ENCODE measurements at regions not wholly inside any gene's neighbourhood (a gene's known extent, or its start where the extent isn't known, plus 50 kb on each side); places are given as distances from the start of the nearest gene placed in this dataset.
A peak's percentile ranks its signal among the peaks of the same experiment; 100 is the strongest.

DNA sequence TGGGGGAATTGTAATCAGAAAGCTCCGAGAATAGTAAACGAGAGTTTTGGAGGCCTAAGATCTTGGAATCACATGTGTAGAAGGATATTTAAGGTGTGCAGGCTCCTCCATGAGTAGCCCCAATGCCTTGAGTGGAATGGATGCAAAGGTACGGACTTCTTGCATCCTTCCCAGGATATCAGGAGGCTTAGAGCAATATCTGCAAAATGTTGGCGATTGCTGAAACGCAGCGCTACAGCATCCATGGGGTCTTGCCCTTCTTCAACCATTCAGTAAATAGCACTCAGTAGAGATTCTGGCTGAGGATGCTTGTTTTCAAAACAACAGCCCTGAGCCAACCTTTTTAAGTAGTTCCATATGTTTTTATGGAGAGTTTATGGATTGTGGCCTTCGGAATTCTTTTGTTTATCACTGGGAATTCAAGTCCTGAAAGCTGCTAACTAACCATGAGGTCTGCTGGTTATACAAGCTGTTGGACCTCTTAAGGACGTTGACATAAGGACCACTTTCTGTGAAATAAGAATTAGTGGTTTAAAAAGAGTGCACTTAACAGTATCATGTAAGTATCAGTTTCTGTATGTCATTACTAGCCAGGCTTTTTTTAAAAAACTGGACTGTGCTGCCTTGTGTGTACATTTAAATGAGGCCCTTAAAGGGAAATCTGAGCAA lies 228.8 kb upstream of the PGRMC2 start:
- Histone ChIP-seq H3K4me3 (ENCODE audit: low read depth, low read length, poor library complexity, severe bottlenecking) (no peak overlapping the region), H3K9me2 (ENCODE audit: low read depth, low read length) (no peaks in the 10 kb centered on the region), H3K4me1 (ENCODE audit: insufficient read depth, low read length, severe bottlenecking) (no peaks in the 10 kb centered on the region), H3K27ac (ENCODE audit: low read depth, low read length, poor library complexity, severe bottlenecking) (no peak overlapping the region), H2AFZ (ENCODE audit: low read length) (no peak overlapping the region), H3K9ac (ENCODE audit: low read length) (no peak overlapping the region), H3F3A (ENCODE audit: insufficient read depth, low read length) (no peaks in the 10 kb centered on the region), H4K20me1 (ENCODE audit: insufficient read depth, low read length) (no peaks in the 10 kb centered on the region), H3K36me3 (ENCODE audit: insufficient read depth, low read length) (no peaks in the 10 kb centered on the region), H3K27me3 (ENCODE audit: insufficient read depth, low read length) (no peaks in the 10 kb centered on the region), H3K9me3 (ENCODE audit: low read length) (no peaks in the 10 kb centered on the region), H3K79me2 (ENCODE audit: insufficient read depth, low read length) (no peaks in the 10 kb centered on the region), H3K4me2 (ENCODE audit: low read length) (no peak overlapping the region)
- TF ChIP-seq EZH2 (IDR thresholded peaks at IDR 0.05; ENCODE audit: borderline replicate concordance, low read length), result no peak
- TF ChIP-seq, protein P1, sequence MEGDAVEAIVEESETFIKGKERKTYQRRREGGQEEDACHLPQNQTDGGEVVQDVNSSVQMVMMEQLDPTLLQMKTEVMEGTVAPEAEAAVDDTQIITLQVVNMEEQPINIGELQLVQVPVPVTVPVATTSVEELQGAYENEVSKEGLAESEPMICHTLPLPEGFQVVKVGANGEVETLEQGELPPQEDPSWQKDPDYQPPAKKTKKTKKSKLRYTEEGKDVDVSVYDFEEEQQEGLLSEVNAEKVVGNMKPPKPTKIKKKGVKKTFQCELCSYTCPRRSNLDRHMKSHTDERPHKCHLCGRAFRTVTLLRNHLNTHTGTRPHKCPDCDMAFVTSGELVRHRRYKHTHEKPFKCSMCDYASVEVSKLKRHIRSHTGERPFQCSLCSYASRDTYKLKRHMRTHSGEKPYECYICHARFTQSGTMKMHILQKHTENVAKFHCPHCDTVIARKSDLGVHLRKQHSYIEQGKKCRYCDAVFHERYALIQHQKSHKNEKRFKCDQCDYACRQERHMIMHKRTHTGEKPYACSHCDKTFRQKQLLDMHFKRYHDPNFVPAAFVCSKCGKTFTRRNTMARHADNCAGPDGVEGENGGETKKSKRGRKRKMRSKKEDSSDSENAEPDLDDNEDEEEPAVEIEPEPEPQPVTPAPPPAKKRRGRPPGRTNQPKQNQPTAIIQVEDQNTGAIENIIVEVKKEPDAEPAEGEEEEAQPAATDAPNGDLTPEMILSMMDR (IDR thresholded peaks at IDR 0.05; ENCODE audit: low read length), result no peak

DNA sequence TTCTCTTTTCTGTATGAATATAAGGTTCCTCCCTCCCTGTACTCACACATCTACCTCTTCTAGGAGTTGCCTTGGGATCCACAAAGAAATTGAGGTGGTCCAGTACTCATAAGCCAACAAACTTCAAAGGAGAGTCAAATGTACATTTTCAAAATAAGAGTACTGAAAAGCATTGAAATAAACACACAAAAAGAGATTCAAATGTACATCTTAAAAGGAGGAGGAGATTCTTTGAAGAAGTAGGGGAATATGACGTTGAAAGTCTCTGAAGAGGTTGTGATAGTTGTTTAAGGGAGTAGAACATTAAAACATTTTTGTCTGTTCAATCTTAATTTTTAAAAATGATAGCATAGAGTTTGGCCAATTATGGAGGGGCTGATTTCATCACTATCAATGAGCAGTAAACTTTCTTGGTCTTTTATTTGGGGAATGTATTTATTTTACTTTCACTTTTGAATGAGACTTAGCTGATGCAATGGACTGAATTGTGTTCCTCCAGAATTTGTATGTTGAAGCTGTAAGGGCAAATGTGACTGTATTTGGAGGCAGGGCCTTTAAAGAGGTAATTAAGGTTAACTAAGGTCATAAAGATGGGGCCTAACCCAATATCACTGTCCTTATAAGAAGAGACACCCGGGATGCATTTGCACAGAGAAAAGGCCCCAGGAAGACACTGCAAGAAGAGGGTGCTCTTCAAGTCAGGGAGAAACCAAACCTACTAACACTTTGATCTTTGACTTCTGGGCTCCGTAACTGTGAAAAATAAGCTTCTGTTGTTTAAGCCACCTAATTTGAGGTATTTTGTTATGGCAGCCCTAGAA lies 226.3 kb upstream of the PGRMC2 start:
- no peaks in the 10 kb centered on the region for H3K9me3 ChIP-seq (ENCODE audit: low read length)
- no peaks in the 10 kb centered on the region for H4K20me1 ChIP-seq (ENCODE audit: insufficient read depth, low read length)
- H3K27me3 ChIP-seq (ENCODE audit: insufficient read depth, low read length), result no peaks in the 10 kb centered on the region
- no peaks in the 10 kb centered on the region for H3K36me3 ChIP-seq (ENCODE audit: insufficient read depth, low read length)
- no peak overlapping the region for H3K4me3 ChIP-seq (ENCODE audit: low read depth, low read length, poor library complexity, severe bottlenecking)
- TF ChIP-seq, protein P1 (IDR thresholded peaks at IDR 0.05; ENCODE audit: low read length), result no peak
- no peaks in the 10 kb centered on the region for H3F3A ChIP-seq (ENCODE audit: insufficient read depth, low read length)
- no peaks in the 10 kb centered on the region for H3K9me2 ChIP-seq (ENCODE audit: low read depth, low read length)
- H3K4me2 ChIP-seq (ENCODE audit: low read length), result 0 out of 2 replicates have a peak overlapping the region, but pooled peaks have one; percentile 13
- no peaks in the 10 kb centered on the region for H3K79me2 ChIP-seq (ENCODE audit: insufficient read depth, low read length)
- no peak overlapping the region for H2AFZ ChIP-seq (ENCODE audit: low read length)
- no peak overlapping the region for H3K9ac ChIP-seq (ENCODE audit: low read length)
- no peaks in the 10 kb centered on the region for H3K4me1 ChIP-seq (ENCODE audit: insufficient read depth, low read length, severe bottlenecking)
- no peak overlapping the region for H3K27ac ChIP-seq (ENCODE audit: low read depth, low read length, poor library complexity, severe bottlenecking)

DNA sequence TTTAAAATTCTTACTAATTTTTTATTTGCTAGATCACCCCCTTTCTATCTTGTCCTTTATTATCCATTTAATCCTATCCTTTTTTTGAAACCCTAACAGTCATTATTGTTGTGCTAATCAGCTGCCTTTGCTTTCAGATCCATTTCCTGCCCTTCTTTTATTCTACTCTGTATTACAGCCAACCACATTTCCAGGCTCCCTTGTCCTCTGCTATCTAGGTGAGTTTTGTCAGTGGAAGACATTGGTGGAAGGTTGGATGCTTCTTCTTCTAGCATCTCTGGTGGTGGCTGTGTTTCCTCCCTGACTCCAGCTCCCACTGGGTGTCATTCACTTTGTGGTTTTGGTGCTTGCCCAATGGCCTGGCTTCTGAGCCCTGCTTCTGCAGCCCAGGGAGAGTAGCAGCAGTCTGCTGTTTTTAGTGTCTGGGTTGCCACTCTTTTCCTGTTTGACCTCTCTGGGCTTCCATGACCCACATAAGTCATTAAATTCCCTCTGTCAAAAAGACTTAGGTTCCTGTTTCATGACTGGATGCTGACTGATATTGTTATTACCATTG lies 225.2 kb upstream of the PGRMC2 start:
- no peak overlapping the region for H3K27ac ChIP-seq (ENCODE audit: low read depth, low read length, poor library complexity, severe bottlenecking)

More for the DNA sequence above, 225.2 kb upstream of the PGRMC2 start:
- Histone ChIP-seq H3K9ac (ENCODE audit: low read length) (no peak overlapping the region), H3K9me3 (ENCODE audit: low read length) (no peaks in the 10 kb centered on the region), H3K36me3 (ENCODE audit: insufficient read depth, low read length) (no peaks in the 10 kb centered on the region), H3F3A (ENCODE audit: insufficient read depth, low read length) (no peaks in the 10 kb centered on the region), H3K4me1 (ENCODE audit: insufficient read depth, low read length, severe bottlenecking) (no peaks in the 10 kb centered on the region), H3K4me3 (ENCODE audit: low read depth, low read length, poor library complexity, severe bottlenecking) (no peak overlapping the region), H3K4me2 (ENCODE audit: low read length) (no peak overlapping the region), H3K27me3 (ENCODE audit: insufficient read depth, low read length) (no peaks in the 10 kb centered on the region), H4K20me1 (ENCODE audit: insufficient read depth, low read length) (no peaks in the 10 kb centered on the region), H3K79me2 (ENCODE audit: insufficient read depth, low read length) (no peaks in the 10 kb centered on the region), H2AFZ (ENCODE audit: low read length) (no peak overlapping the region), H3K9me2 (ENCODE audit: low read depth, low read length) (no peaks in the 10 kb centered on the region)
- TF ChIP-seq, protein P1 (IDR thresholded peaks at IDR 0.05; ENCODE audit: low read length), result no peak
- TF ChIP-seq EZH2 (IDR thresholded peaks at IDR 0.05; ENCODE audit: borderline replicate concordance, low read length), result no peak
